ENCODE measurements at regions not wholly inside any gene's neighbourhood (a gene's known extent, or its start where the extent isn't known, plus 50 kb on each side); places are given as distances from the start of the nearest gene placed in this dataset.

GRCh38 chr16:75948441-75948840 is 222.2 kb upstream of the CPHXL start:
- Histone ChIP-seq H3K4me3 (ENCODE audit: insufficient read depth, low read depth, low read length) (no peak overlapping the region), H3K4me1 (ENCODE audit: control insufficient read depth, insufficient read depth, low read length) (no peaks in the 10 kb centered on the region), H3K79me1 (ENCODE audit: low read depth in 1 of 2, low read length in 2 of 2) (no peaks in the 10 kb centered on the region), H4K91ac (ENCODE audit: insufficient read depth, low read depth, low read length) (no peak overlapping the region), H3K4me2 (ENCODE audit: low read depth, low read length) (no peak overlapping the region), H3K9me1 (ENCODE audit: insufficient read depth, low read length) (no peaks in the 10 kb centered on the region), H3K18ac (ENCODE audit: low read depth, low read length) (no peak overlapping the region), H2AK5ac (ENCODE audit: low read depth, low read length) (no peak overlapping the region), H3K23ac (ENCODE audit: low read depth, low read length) (no peak overlapping the region), H2BK5ac (ENCODE audit: low read depth, low read length, poor library complexity, severe bottlenecking) (no peak overlapping the region), H2AK9ac (replicated peaks; ENCODE audit: low read depth, low read length, poor library complexity) (no peak overlapping the region), H3K36me3 (ENCODE audit: control insufficient read depth, insufficient read depth, low read length) (no peaks in the 10 kb centered on the region), H3K56ac (ENCODE audit: extremely low read depth, insufficient read depth, low read length) (no peak overlapping the region), H4K5ac (ENCODE audit: low read depth, low read length) (no peak overlapping the region), H3K27me3 (ENCODE audit: control insufficient read depth, insufficient read depth, low read length) (no peaks in the 10 kb centered on the region; the same call in 1 of the 2 replicates), H2BK15ac (ENCODE audit: low read depth, low read length) (no peak overlapping the region), H2BK20ac (ENCODE audit: low read depth, low read length) (no peak overlapping the region), H2BK120ac (ENCODE audit: low read depth, low read length) (no peak overlapping the region), H3K27ac (ENCODE audit: insufficient read depth, low read length) (no peak overlapping the region), H3K14ac (replicated peaks; ENCODE audit: low read depth, low read length) (no peak overlapping the region), H3K9me3 (ENCODE audit: control insufficient read depth, insufficient read depth, low read length) (no peaks in the 10 kb centered on the region), H4K8ac (ENCODE audit: low read depth in 2 of 2, low read length in 2 of 2) (no peak overlapping the region), H3K4ac (ENCODE audit: low read depth, low read length) (no peak overlapping the region), H4K20me1 (ENCODE audit: insufficient read depth, low read length) (no peaks in the 10 kb centered on the region), H2AFZ (replicated peaks; ENCODE audit: low read length, poor library complexity) (no peak overlapping the region), H3K9ac (ENCODE audit: low read depth, low read length) (no peak overlapping the region)
- ATAC-seq (ENCODE audit: low read depth): no peak
- no TSS peak for BruUV-seq (replicated peaks)
- dilution Hi-C loops (cut with HindIII; ENCODE audit: low sequenced_read_pairs, unreplicated experiment) (no loop called here), intact Hi-C loops (cut with micrococcal nuclease) (no loop called here), in situ Hi-C loops (cut with MboI; ENCODE audit: low sequenced_read_pairs) (no loop called here)
- no CpG with 5 or more reads among the region's 2 CpGs for WGBS, 2 experiments (ENCODE audit: extremely low coverage in 2 of 2, insufficient read length in 1 of 2)
- POLR2A ChIA-PET (ENCODE audit: unreplicated experiment): no interaction called here
- TF ChIP-seq MXI1 (IDR thresholded peaks at IDR 0.05; ENCODE audit: borderline replicate concordance, low read depth, low read length) (no peak), CHD1 (IDR thresholded peaks at IDR 0.05; ENCODE audit: low read depth, low read length) (no peak), RCOR1 (IDR thresholded peaks at IDR 0.05; ENCODE audit: insufficient replicate concordance, low read length) (no peak), USF2 (IDR thresholded peaks at IDR 0.05; ENCODE audit: low read depth, low read length) (no peak), ELK1 (IDR thresholded peaks at IDR 0.05; ENCODE audit: borderline replicate concordance, low read depth, low read length) (no peak), CTCF (conservative IDR thresholded peaks at IDR 0.05; ENCODE audit: low read depth, low read length) (no peak), RFX5 (IDR thresholded peaks at IDR 0.05; ENCODE audit: low read depth, low read length) (no peak), MAFK (IDR thresholded peaks at IDR 0.05; ENCODE audit: low read depth, low read length) (no peak), NFE2L2 (IDR thresholded peaks at IDR 0.05; ENCODE audit: low read depth, low read length) (no peak), RAD21 (IDR thresholded peaks at IDR 0.05; ENCODE audit: low read length) (no peak), CEBPB (IDR thresholded peaks at IDR 0.05; ENCODE audit: low read depth, low read length) (no peak), MAZ (IDR thresholded peaks at IDR 0.05; ENCODE audit: borderline replicate concordance, low read depth, low read length) (no peak), BHLHE40 (IDR thresholded peaks at IDR 0.05; ENCODE audit: low read depth, low read length) (no peak), SMC3 (IDR thresholded peaks at IDR 0.05; ENCODE audit: low read depth, low read length) (no peak), POLR2A (IDR thresholded peaks at IDR 0.05; ENCODE audit: low read depth, low read length) (no peak), FOS (IDR thresholded peaks at IDR 0.05; ENCODE audit: low read depth, low read length) (no peak)
- CTCF ChIA-PET: no interaction called here
- no peak for DNase-seq

Measured in IMR-90 (cell line).